ENCODE measurements at regions not wholly inside any gene's neighbourhood (a gene's known extent, or its start where the extent isn't known, plus 50 kb on each side); places are given as distances from the start of the nearest gene placed in this dataset.

DNA sequence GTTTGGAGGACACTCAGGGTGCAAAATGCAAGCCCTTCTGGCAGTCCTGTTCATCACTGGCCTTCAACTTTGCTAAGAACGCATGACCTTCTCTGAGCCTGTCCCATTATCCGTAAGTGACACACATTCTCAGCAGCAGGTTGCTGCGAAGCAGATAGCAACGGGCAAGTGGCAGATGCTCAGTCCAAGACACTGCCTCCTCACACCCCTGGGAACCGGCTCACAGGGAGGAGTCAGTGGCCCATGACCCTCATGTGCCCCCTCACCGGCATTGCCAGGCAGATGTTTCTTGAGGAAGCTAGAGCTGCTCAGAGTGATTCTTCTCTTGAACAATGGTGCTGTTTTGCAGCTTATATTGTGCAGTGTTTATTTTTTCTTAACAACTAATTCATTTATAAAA lies 737.2 kb upstream of the HS6ST1 start:
- WGBS, 2 donors = 79 to 89% methylated on average over 6 of the region's 6 CpGs
- intact Hi-C loops (cut with DNase I) = no loop called here
- H3K27ac ChIP-seq = no peak overlapping the region
- DNase-seq (no peak), ATAC-seq (no peak), FAIRE-seq (no peak)
- no peaks in the 10 kb centered on the region for H3K4me1 ChIP-seq
- no peaks in the 10 kb centered on the region for H3K27me3 ChIP-seq
- H3K9me3 ChIP-seq = no peaks in the 10 kb centered on the region
- no peak overlapping the region for H3K4me3 ChIP-seq
- TF ChIP-seq, protein P1, sequence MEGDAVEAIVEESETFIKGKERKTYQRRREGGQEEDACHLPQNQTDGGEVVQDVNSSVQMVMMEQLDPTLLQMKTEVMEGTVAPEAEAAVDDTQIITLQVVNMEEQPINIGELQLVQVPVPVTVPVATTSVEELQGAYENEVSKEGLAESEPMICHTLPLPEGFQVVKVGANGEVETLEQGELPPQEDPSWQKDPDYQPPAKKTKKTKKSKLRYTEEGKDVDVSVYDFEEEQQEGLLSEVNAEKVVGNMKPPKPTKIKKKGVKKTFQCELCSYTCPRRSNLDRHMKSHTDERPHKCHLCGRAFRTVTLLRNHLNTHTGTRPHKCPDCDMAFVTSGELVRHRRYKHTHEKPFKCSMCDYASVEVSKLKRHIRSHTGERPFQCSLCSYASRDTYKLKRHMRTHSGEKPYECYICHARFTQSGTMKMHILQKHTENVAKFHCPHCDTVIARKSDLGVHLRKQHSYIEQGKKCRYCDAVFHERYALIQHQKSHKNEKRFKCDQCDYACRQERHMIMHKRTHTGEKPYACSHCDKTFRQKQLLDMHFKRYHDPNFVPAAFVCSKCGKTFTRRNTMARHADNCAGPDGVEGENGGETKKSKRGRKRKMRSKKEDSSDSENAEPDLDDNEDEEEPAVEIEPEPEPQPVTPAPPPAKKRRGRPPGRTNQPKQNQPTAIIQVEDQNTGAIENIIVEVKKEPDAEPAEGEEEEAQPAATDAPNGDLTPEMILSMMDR (IDR thresholded peaks at IDR 0.05) = no peak
- no peaks in the 10 kb centered on the region for H3K36me3 ChIP-seq

DNA sequence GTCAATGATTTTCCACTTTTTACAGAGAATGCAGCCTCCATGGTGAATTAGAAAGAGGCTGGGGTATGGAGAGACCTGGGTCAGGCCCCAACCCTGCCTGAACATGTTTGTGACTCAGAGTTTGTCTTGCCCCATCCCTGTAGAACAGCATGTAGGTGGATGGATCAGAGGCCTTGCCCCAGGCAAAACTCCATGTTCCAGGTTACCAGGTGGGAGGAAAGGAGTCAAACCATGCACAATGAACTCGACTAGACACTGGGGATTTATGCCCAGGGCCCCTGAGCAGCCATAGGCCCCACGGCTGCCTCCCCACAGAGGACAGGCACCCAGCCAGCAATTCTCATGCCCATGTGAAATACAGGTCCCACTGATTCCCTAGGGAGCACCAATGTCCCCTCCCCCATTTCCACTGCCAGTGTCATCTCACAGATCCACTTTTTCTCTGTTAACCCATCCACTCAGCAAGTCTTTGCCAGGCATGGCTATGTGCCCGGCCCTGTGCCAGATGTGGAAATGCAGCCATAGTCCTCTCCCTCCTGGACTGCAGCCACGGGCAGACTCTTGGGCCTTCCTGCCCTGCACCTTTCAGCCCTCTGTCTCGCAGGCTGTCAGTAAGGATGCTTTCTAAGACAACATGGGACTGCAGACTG lies 737.8 kb upstream of the HS6ST1 start:
- DNase-seq = no peak
- intact Hi-C loops (cut with DNase I) = no loop called here
- H3K36me3 ChIP-seq = no peaks in the 10 kb centered on the region
- H3K4me1 ChIP-seq = no peaks in the 10 kb centered on the region
- no peak overlapping the region for H3K27ac ChIP-seq
- H3K9me3 ChIP-seq = no peaks in the 10 kb centered on the region
- WGBS, 2 donors = 70 to 75% methylated on average over 5 of the region's 5 CpGs
- TF ChIP-seq, protein P1 (IDR thresholded peaks at IDR 0.05) = no peak
- FAIRE-seq = no peak
- no peak overlapping the region for H3K4me3 ChIP-seq
- ATAC-seq = no peak
- H3K27me3 ChIP-seq = no peaks in the 10 kb centered on the region

DNA sequence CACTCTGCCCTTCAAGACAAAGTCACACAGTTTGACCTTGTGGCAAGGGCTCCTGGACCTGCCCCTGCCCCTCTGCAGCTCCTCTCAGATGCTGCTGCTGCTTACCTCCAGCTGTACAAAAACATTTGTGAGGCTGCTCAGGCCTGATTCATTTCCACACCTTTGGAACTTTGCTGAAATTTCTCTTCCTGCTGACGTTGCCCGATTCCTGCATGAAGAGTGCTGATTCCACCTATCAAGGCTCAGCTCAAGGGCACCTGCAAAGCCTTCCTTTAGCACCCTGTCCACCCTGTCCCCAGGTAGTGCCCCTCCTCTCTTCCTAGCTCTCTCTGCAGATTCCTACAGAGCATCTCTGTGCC lies 738.3 kb upstream of the HS6ST1 start:
- intact Hi-C loops (cut with DNase I) = no loop called here
- Histone ChIP-seq H3K27ac (no peak overlapping the region), H3K27me3 (no peaks in the 10 kb centered on the region), H3K9me3 (no peaks in the 10 kb centered on the region), H3K36me3 (no peaks in the 10 kb centered on the region), H3K4me3 (no peak overlapping the region), H3K4me1 (no peaks in the 10 kb centered on the region)
- ATAC-seq (no peak), DNase-seq (no peak), FAIRE-seq (no peak)
- 81 to 83% methylated on average over 2 of the region's 2 CpGs for WGBS, 2 donors
- TF ChIP-seq, protein P1 (IDR thresholded peaks at IDR 0.05) = no peak

DNA sequence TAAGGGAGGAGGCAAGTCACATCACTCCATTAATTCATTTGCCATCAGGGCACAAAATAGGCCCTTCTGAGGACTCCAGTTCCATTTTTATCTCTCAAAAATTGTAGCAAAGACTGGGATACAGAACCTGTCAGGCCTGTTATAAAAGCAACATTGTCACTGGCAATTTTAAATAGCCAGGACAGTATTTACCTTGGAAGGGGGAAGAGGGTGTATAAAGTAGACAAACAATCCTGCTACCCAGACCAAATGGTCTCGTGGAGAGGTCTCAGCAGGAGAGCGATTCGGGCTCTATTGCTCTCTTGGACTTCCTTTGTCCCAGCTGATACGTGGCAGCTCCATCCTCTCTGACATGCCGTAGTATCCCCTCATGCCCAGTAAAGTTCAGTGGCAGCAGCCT lies 740.3 kb upstream of the HS6ST1 start:
- no peaks in the 10 kb centered on the region for H3K27me3 ChIP-seq
- peak overlapping the region in 1 of 4 donors; percentile 28 for H3K27ac ChIP-seq
- H3K4me3 ChIP-seq = no peak overlapping the region
- DNase-seq = no peak
- no peaks in the 10 kb centered on the region for H3K9me3 ChIP-seq
- TF ChIP-seq, protein P1 (IDR thresholded peaks at IDR 0.05) = no peak
- no peaks in the 10 kb centered on the region for H3K36me3 ChIP-seq
- intact Hi-C loops (cut with DNase I) = no loop called here
- FAIRE-seq = no peak
- H3K4me1 ChIP-seq = no peaks in the 10 kb centered on the region
- peak in 3 of 4 donors; percentile 32 to 76 (median 36) for ATAC-seq
- WGBS, 2 donors = 59 to 61% methylated on average over 5 of the region's 5 CpGs

DNA sequence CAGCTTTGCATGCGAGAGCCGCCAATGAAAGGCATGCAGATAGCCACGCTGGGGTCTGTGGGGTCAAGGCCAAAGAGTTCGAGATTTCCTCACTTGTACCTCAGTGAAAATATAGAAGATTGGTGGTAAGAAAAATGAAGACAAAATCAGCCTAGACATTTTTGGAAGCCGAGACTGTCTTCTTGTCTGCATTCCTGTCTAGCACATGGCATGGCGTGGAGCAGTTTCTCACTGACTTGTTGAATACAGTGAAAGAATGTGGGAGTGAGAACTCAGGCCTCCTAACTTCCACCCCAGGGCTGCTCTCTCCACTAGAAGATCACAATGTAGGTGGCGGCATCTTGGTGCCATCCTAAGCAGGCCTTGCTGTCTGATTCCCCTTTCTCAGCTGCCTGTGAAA lies 740.8 kb upstream of the HS6ST1 start:
- Histone ChIP-seq H3K27ac (peak overlapping the region in 1 of 4 donors; percentile 28), H3K27me3 (no peaks in the 10 kb centered on the region), H3K36me3 (no peaks in the 10 kb centered on the region), H3K4me1 (no peaks in the 10 kb centered on the region), H3K9me3 (no peaks in the 10 kb centered on the region), H3K4me3 (no peak overlapping the region)
- TF ChIP-seq, protein P1 (IDR thresholded peaks at IDR 0.05) = no peak
- DNase-seq = no peak
- intact Hi-C loops (cut with DNase I) = no loop called here
- no peak for ATAC-seq
- 83 to 86% methylated on average over 7 of the region's 7 CpGs for WGBS, 2 donors
- FAIRE-seq = no peak

Data from pancreas (tissue), 10 donors.